ENCODE measurements at regions not wholly inside any gene's neighbourhood (a gene's known extent, or its start where the extent isn't known, plus 50 kb on each side); places are given as distances from the start of the nearest gene placed in this dataset.

DNA sequence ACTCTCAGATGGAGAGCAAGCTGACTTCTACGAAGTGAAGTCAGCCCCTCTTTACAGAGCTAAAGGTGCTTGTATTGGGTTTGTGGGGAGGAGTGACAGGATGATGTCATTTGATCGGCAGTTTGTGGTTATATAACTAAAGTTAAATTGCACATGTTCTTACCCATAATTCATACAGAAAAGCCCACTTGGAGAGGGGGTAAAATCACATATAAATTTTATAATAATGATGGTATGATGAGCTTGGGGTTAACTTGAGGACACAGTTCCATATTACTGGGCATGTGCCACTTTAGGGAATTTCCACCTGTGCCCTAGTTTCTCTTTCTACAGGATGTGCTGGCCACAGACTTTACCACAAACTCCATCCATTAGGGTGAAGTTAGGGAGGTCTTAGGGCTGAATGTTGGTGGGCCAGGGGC lies 1178.6 kb upstream of the CDH9 start:
- no peak overlapping the region for H3K4me2 ChIP-seq
- H3K27me3 Mint-ChIP-seq (ENCODE audit: insufficient read depth, low read depth, poor library complexity): peaks cover 4% of the 10 kb centered on the region
- H3F3A ChIP-seq (replicated peaks; ENCODE audit: low read depth): no peaks in the 10 kb centered on the region
- no peaks in the 10 kb centered on the region for H3K79me2 ChIP-seq (replicated peaks; ENCODE audit: insufficient read depth)
- no peaks in the 10 kb centered on the region; the same call in 2 of the 3 replicates for H3K4me1 Mint-ChIP-seq
- H3K4me1 ChIP-seq (ENCODE audit: insufficient read depth): no peaks in the 10 kb centered on the region
- no peak overlapping the region for H3K27ac ChIP-seq (ENCODE audit: low read depth)
- H3K4me3 Mint-ChIP-seq: no peak overlapping the region
- no peak overlapping the region for H3K27ac Mint-ChIP-seq
- H3K36me3 Mint-ChIP-seq (ENCODE audit: low read depth): peaks cover 2% of the 10 kb centered on the region; the same call in 1 of the 3 replicates
- no peak for DNase-seq (ENCODE audit: low spot score)
- 0 out of 3 replicates have a peak, but pooled peaks cover 2% of the 10 kb centered on the region for H3K9me3 Mint-ChIP-seq
- H3K27me3 ChIP-seq (ENCODE audit: insufficient read depth): no peaks in the 10 kb centered on the region
- no peak for ATAC-seq
- H2AFZ ChIP-seq: no peak overlapping the region
- no peak overlapping the region for H3K4me3 ChIP-seq
- no peaks in the 10 kb centered on the region; the same call in 1 of the 2 replicates for H3K9me2 ChIP-seq (ENCODE audit: insufficient read depth)
- no peaks in the 10 kb centered on the region for H4K20me1 ChIP-seq (replicated peaks; ENCODE audit: insufficient read depth)
- 0 out of 2 replicates have a peak, but pooled peaks cover 6% of the 10 kb centered on the region for H3K36me3 ChIP-seq (ENCODE audit: insufficient read depth)
- TF ChIP-seq, protein P1, sequence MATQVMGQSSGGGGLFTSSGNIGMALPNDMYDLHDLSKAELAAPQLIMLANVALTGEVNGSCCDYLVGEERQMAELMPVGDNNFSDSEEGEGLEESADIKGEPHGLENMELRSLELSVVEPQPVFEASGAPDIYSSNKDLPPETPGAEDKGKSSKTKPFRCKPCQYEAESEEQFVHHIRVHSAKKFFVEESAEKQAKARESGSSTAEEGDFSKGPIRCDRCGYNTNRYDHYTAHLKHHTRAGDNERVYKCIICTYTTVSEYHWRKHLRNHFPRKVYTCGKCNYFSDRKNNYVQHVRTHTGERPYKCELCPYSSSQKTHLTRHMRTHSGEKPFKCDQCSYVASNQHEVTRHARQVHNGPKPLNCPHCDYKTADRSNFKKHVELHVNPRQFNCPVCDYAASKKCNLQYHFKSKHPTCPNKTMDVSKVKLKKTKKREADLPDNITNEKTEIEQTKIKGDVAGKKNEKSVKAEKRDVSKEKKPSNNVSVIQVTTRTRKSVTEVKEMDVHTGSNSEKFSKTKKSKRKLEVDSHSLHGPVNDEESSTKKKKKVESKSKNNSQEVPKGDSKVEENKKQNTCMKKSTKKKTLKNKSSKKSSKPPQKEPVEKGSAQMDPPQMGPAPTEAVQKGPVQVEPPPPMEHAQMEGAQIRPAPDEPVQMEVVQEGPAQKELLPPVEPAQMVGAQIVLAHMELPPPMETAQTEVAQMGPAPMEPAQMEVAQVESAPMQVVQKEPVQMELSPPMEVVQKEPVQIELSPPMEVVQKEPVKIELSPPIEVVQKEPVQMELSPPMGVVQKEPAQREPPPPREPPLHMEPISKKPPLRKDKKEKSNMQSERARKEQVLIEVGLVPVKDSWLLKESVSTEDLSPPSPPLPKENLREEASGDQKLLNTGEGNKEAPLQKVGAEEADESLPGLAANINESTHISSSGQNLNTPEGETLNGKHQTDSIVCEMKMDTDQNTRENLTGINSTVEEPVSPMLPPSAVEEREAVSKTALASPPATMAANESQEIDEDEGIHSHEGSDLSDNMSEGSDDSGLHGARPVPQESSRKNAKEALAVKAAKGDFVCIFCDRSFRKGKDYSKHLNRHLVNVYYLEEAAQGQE (IDR thresholded peaks at IDR 0.05; ENCODE audit: unreplicated experiment): no peak
- TF ChIP-seq CREB1 (CRISPR knock-in tag; IDR thresholded peaks at IDR 0.05; ENCODE audit: low read depth): no peak
- no peak for TF ChIP-seq NANOG (IDR thresholded peaks at IDR 0.05; ENCODE audit: borderline replicate concordance)
- no peak for TF ChIP-seq EZH2phosphoT487 (IDR thresholded peaks at IDR 0.05; ENCODE audit: unreplicated experiment)
- no peak for TF ChIP-seq JUNB (IDR thresholded peaks at IDR 0.05; ENCODE audit: unreplicated experiment)
- TF ChIP-seq POLR2AphosphoS5 (IDR thresholded peaks at IDR 0.05; ENCODE audit: low read depth): no peak
- TF ChIP-seq, protein P2, sequence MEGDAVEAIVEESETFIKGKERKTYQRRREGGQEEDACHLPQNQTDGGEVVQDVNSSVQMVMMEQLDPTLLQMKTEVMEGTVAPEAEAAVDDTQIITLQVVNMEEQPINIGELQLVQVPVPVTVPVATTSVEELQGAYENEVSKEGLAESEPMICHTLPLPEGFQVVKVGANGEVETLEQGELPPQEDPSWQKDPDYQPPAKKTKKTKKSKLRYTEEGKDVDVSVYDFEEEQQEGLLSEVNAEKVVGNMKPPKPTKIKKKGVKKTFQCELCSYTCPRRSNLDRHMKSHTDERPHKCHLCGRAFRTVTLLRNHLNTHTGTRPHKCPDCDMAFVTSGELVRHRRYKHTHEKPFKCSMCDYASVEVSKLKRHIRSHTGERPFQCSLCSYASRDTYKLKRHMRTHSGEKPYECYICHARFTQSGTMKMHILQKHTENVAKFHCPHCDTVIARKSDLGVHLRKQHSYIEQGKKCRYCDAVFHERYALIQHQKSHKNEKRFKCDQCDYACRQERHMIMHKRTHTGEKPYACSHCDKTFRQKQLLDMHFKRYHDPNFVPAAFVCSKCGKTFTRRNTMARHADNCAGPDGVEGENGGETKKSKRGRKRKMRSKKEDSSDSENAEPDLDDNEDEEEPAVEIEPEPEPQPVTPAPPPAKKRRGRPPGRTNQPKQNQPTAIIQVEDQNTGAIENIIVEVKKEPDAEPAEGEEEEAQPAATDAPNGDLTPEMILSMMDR (conservative IDR thresholded peaks at IDR 0.05; ENCODE audit: low read depth in 2 of 2): no peak
- no peak for TF ChIP-seq ZNF114 (CRISPR knock-in tag; IDR thresholded peaks at IDR 0.05)

DNA sequence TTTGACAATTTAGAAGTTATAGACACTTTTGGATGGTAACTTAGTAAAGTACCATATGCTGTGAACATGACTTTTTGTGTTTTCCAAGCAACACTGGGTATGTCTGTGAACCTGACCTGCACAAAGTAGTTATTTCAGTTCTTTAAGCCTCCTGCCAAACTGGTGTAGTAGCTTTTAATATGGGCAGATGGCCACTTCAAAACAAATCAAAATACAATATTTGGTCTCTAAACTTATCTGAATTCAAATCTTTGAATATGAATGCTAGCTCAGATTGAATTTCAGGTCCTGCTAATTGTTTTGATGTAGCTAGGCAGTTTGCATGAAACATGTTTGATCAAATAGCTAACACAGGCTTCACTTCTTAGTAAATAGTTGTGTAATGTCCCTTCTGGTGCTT lies 1176.7 kb upstream of the CDH9 start:
- Histone ChIP-seq H3F3A (replicated peaks; ENCODE audit: low read depth) (no peaks in the 10 kb centered on the region), H3K4me1 (ENCODE audit: insufficient read depth) (no peaks in the 10 kb centered on the region), H2AFZ (no peak overlapping the region), H3K27ac (ENCODE audit: low read depth) (no peak overlapping the region), H3K9me2 (ENCODE audit: insufficient read depth) (no peaks in the 10 kb centered on the region; the same call in 1 of the 2 replicates), H3K36me3 (ENCODE audit: insufficient read depth) (0 out of 2 replicates have a peak, but pooled peaks cover 6% of the 10 kb centered on the region), H3K79me2 (replicated peaks; ENCODE audit: insufficient read depth) (no peaks in the 10 kb centered on the region), H4K20me1 (replicated peaks; ENCODE audit: insufficient read depth) (no peaks in the 10 kb centered on the region), H3K4me2 (no peak overlapping the region), H3K4me3 (no peak overlapping the region), H3K27me3 (ENCODE audit: insufficient read depth) (no peaks in the 10 kb centered on the region)
- no peaks in the 10 kb centered on the region; the same call in 2 of the 3 replicates for H3K4me1 Mint-ChIP-seq
- H3K27me3 Mint-ChIP-seq (ENCODE audit: insufficient read depth, low read depth, poor library complexity): peaks cover 4% of the 10 kb centered on the region
- no peak for ATAC-seq
- H3K36me3 Mint-ChIP-seq (ENCODE audit: low read depth): peaks cover 2% of the 10 kb centered on the region; the same call in 1 of the 3 replicates
- no peak overlapping the region for H3K27ac Mint-ChIP-seq
- no peak for DNase-seq (ENCODE audit: low spot score)
- H3K9me3 Mint-ChIP-seq: 0 out of 3 replicates have a peak, but pooled peaks cover 2% of the 10 kb centered on the region
- no peak overlapping the region for H3K4me3 Mint-ChIP-seq
- TF ChIP-seq NANOG (IDR thresholded peaks at IDR 0.05; ENCODE audit: borderline replicate concordance) (no peak), STAT1 (IDR thresholded peaks at IDR 0.05; ENCODE audit: unreplicated experiment) (no peak), POLR2AphosphoS5 (IDR thresholded peaks at IDR 0.05; ENCODE audit: low read depth) (no peak), ETS1 (IDR thresholded peaks at IDR 0.05) (no peak), JUNB (IDR thresholded peaks at IDR 0.05; ENCODE audit: unreplicated experiment) (no peak), ZNF331 (CRISPR knock-in tag; IDR thresholded peaks at IDR 0.05; ENCODE audit: low read depth) (no peak), EZH2phosphoT487 (IDR thresholded peaks at IDR 0.05; ENCODE audit: unreplicated experiment) (no peak)
- TF ChIP-seq, protein P1 (IDR thresholded peaks at IDR 0.05; ENCODE audit: unreplicated experiment): no peak
- TF ChIP-seq, protein P2 (conservative IDR thresholded peaks at IDR 0.05; ENCODE audit: low read depth in 2 of 2): no peak

Data from GM23338 (cell line).